Hindlimb muscle (tissue), 1 donor: ENCODE measurements at regions not wholly inside any gene's neighbourhood (a gene's known extent, or its start where the extent isn't known, plus 50 kb on each side); places are given as distances from the start of the nearest gene placed in this dataset.
"Not testable (repeated sequence)": the region's sequence is repeated elsewhere in the genome, so short reads cannot be mapped to it uniquely, and the experiment has no call there.

ENCODE experiments used
- DNase-seq: peaks from one replicate; pipeline ENCODE4 v3.0.0-alpha.2; 2013

DNA sequence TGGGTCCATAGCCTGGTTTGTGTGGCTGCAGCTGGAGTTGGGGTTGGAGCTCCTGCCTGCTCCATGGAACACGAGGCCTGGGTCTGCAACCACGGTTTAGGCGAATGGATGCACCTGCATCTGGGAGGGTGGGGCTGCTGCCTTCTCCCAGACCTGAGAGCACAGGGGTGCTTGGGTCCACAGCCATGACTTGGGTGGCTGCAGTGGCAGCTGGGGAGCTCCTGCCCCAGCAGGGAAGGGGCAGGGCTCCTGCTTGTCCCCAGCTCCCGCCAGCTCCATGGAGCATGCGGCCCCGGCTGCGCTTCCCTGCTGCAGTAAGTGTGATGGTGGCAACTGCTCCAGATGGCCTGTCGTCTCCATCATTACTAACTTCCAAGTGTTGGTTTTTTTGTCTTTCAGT lies 571.1 kb upstream of the LRRN3 start:
- no peak for DNase-seq

DNA sequence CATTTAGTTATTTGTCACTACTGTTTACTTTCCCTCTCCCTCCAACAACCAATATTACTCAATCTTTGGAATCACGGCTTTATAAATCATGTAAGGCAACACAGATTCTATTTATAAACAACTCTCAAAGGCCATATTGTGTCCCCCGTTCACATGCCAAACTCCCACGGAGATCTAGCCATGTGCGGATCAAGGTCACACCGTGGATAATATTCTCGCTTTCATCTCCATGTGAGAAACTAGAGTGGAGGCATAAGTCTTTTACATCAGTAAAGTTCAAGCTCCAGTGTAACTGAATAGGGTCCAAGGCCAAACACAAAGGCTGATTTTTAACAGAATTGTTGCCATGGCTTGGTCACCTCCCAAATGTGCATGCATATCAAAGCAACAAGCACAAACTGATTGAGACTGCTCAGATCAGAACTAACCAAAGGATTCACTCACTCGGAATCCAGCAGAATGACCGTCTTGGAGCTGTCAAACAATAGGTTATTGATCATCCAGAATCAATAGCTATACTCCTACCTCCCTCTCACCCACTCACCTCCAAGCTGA lies 569.5 kb upstream of the LRRN3 start:
- no peak for DNase-seq

DNA sequence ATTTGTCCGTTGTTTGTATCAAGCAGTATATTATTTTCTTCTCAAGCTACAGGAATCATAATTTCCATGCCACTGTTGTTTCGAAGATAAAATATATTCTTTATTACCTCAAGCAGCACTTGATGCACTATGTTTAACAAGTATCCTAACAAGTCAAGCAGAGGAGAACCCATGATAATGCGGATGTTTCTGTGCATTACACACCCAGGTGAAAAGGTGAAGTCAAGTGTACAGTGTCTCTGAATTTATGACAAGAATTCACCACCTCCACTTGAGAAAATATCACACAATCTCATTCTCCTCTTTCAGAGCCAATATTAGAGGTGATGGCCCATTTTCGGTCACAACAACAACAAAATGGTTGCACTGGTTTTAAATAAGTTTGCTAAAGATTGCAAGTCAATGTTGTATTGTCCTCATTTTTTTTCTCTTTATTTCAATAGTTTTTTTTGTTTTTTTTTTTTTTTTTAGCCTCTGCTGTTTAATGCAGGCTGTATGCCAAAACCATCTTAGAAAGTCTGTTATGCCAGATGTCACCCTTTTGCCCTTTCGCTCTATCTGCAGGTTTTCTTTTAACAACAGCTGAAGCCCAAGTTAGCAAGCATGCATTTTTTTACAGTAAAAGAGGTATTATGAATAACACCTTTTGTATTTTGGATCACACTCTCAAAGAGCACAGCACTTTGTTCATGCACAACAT lies 568.7 kb upstream of the LRRN3 start:
- no peak for DNase-seq

DNA sequence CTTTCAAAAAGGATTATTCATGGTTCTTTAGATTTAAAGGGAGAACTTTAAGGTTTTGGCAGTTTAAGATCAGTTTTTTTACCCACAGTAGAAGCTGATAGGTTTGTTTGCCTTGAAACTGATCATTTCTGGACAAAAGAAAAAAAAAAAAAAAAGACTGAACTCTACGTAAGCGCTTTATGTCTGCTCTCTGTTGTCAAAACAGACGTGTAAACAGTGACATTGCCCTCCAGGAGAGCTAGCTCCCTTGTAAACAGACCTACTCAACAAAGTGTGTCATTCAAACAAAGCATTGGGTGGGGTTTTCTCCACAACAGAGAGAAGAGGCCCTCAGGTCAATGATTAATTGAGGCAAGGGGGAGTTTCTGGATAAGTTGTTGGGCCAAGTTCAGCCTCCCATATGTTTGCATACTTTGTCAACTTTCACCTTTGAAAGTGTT lies 568.1 kb upstream of the LRRN3 start:
- DNase-seq = peak; percentile 26

DNA sequence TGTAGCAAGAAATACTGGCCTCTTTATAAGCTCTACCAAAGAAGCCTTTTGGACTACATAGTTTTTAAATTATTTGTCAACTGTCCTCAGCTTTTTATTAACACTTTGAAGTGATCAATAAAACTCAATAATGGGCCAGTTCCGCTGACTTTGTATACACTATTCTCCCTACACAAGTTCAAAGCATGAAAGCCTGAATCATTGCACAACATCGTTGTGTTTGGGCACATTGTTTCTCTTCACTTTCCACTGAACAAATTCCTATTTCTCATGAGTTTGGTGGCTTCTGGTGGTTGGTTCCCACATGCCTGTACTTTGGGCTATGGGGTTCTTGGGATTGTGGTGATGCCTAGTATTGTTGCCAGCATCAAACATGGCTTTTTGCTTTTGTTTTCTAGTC lies 561.8 kb upstream of the LRRN3 start:
- no peak for DNase-seq

DNA sequence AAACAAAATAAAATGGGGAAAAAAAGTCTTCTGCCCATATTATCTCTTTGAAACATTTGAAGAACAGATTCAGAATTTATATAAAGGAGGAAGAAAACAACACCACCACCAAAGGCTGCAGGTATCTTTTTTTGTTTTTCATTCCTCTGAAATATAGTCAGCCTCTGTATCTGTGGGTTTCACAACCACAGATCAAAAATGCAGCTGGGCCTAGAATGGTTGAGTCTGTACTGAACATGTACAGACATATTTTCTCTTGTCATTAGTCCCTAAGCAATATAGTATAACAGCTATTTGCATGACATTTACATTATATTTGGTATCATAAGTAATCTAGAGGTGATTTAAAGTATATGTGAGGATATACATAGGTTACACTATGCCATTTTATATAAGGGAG lies 559.7 kb upstream of the LRRN3 start:
- no peak for DNase-seq

DNA sequence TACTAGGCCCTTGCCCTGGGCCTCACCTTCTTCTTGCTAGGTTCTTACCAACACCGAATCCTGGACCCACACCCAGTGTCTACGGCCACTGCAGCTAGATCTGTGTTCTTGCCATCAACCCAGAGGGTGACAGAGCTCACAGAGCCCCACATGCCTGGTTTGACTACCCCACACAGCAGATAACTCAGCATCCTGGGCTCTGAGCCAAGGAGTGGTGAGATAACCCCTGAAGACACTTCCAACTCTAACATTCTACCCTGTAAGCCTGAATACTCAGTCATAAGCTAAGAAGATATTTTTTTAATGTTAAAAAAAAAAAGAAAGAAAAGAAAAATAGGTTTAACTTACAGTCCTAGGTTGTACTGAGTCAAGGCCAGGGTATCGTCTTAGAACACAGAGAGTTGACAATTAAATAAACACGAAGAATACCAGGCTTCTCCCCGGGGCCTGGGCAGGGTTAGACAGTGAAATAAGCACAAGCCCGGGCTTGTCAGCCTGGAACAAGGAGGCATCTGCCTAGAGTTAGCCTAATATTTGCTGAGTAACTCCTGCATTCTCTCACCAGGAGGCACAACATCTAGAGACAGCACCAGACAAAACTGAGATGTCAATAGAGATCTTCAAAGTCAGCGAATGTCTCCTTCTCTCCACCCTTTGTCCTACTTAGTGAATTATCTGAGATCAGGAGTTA lies 556.5 kb upstream of the LRRN3 start:
- no peak for DNase-seq

DNA sequence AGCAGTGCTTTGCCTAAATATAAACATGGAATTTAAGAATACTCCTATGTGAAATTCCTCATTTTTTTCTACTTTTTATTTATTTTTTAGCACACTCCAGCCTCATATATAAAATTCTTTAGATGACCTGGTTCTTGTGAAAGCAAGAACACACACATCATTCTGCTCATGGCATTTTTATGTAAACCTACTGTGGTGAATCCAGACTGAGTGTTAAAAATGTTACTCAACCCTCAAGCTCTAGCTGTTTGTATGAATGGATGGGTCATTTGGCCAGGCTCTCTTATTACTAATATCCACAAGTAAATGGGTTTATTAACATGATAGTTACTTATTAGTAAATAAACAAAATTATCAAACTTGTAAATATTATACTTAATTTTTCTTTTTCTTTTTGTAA lies 551.7 kb upstream of the LRRN3 start:
- DNase-seq = no peak

DNA sequence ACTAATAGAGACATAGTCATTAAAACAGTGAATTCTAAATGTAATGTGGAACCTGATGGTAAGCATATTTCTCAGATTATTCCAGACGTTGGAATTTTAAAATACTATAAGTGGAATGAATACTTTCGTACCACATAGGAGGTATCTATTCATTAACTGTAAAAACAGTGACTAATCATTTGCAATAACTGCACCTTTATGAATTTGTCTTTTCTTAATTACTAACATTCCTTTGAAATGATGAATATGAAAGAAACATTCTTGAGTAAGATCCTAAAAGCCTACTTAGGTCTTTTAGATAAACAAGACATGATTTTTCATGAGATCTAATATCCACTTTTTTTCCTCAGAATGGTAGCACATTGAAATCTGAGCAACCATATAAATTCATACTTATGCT lies 549.0 kb upstream of the LRRN3 start:
- DNase-seq = no peak

DNA sequence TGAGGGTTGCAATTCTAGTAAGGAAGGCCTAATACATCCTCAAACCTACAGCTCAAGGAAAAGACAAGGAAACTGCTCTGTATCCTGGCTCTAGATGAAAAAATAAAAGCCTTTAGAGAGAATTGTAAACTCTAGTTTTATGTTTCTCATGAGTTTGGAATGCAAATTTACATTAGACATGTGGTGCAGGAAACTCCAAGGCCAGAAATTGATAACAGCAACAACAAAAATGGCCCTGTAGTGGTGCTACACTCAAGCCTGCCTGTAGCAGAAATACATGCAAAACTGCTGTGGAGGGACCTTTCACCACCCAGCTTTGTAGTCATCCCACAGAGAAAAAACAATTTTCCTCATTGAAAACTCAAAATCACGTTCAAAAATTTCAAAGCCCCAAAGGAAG lies 546.7 kb upstream of the LRRN3 start:
- no peak for DNase-seq

DNA sequence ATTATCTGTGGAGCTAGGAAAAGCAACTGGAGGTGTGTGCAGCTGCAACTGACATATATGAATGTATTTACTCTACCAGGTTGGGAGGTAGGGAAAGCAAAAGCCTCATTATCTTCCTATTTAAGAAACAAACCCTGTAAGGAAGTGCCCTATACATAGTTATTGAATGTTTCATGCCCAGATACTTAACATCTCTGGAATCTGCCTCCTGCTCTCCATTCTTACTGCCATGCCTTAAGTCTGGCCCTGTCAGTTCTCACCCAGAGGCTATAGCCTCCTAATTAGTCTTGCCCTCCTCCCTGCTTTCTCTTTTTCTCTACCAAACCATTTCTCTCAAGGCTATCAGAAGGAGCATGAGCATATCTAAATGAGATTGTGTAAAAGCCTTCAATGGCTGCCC lies 542.6 kb upstream of the LRRN3 start:
- no peak for DNase-seq

DNA sequence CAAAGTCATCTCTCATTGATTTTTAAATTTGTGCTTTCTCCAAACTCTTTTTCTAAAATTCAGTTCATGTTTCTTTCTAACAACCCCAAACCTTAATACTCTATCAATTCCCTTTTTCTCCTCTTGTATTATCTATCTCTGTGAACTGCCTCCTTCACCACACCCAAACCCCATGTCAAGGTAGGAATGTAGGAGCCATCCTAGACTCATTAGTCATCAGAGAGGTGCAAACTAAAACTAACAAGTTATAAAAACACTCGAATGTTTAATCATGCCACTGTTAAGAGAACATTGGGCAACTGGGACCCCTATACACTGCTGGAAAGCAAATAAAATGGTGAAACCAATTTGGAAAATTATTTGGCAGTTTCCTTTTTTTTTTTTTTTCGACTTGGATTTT lies 533.8 kb upstream of the LRRN3 start:
- DNase-seq = no peak

DNA sequence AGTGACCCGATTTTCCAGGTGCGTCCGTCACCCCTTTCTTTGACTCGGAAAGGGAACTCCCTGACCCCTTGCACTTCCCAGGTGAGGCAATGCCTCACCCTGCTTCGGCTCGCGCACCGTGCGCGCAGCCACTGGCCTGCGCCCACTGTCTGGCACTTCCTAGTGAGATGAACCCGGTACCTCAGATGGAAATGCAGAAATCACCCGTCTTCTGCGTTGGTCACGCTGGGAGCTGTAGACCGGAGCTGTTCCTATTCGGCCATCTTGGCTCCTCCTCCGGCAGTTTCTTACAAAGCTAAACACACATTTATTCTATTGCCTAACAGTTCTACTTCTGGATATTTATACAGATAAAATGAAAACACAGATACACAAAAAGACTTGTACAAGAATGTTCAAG lies 527.6 kb upstream of the LRRN3 start:
- DNase-seq = not testable (repeated sequence)

DNA sequence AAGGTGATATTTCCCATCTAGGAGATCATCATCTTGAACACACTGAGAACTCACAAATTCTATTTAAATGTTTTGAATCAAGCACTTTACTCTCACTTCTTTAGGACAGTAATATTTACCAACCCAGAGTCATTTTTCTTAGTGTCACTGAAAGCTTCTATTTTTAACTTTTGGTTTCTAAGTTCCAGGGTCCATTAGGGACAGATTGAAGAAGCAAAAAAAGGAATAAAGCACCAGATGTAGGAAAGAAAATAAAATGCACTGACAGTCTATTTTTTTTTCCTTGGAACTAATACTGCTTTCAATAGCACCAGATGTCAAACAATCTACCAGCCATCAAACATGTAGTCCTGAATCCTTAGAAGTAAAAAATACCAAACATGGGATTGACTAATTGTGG lies 526.7 kb upstream of the LRRN3 start:
- DNase-seq = peak; percentile 9

DNA sequence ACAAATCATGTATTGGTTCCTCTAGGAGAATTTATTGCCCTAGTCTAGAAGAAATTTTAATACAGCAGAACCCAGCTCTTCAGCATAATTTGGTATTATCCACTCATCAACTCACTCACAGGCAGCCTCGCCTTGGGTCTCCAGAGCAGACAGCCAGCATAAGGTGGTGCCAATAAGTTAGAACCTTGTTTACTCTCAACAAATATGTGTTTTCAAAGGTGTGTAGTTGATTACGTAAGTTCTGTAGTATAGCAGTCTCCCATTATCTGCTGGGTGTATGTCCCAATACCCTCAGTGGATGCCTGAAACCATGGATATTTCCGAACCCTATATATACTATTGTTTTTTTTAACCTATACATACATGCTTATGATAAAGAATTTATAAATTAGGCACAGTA lies 522.5 kb upstream of the LRRN3 start:
- no peak for DNase-seq

DNA sequence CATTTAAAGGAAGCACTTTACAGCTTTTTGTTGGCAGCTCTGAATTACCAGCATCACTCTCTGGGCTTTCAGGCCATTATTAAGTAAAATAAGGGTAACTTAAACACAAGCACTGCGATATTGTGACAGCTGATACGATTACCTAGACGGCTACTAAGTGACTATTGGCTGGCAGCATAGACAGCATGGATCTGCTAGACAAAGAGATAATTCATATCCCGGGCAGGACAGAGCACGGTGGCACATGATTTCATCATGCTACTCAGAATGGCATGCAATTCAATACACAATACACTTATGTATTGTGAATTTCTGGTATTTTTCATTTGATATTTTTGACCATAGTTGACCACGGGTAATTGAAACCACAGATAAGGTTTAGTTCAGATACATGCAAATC lies 522.0 kb upstream of the LRRN3 start:
- DNase-seq = no peak

DNA sequence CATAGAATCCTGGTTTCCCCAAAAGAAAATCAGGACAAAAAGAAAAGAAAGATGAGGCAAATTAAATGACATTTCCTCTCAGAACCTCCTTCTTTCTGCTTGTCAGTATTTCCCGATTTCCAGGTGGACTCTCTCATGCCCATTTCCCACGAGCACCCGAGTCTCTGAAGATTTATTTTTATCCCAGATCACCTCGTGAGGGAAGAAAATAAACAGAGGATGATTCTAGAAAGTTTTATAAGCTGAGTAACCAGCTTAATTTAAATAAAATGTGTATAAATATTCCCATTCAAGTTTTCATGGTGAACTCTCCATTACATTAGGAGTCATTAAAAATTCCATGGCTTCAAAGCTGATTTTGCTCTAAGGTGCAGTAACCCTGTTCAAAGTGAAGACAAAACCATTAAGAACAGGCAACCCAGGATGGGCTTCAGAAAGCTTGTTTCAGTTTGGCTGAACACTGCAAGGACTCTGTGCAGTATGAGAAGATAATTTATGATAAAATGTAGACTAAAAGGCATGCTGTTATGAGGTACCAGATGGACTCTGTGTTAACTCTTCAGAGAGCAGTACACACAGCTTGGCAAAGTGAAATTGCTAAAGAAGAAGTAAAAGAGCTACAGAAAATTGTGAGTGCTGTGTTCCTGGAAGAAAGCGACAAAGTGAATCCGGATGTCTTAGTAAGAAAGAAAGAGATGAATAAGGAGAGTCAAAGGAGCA lies 521.3 kb upstream of the LRRN3 start:
- no peak for DNase-seq

DNA sequence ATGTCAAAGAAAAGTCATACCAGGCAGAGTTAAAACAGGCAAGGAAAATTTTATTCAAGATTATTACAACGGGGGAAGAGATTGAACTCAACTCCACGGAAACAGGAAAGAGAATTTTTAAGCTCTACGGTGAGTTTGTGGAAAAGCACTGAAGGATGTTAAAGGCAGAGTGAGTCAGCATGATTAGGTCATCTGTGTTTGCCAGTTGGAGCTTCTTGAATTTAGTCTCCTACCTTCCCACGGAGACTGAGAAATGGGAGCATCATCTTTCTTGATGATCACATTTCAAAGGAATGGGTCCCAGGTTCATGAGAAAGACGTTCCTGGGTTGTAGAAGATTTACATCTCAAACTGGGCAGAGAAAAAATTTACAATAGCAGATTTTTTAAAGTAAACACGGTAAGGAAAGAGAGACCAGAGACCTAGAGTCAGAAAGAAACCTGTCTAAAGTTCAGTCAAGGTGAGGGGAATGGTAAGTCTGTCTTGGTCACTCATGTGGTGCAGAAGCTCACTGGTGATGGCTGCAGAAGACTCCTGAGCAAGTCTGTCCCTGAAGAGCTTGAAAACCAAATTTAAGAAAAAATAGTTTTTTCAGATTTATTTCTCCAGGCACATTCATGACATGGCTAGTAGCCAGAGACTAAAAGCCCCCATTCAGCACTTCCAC lies 516.9 kb upstream of the LRRN3 start:
- DNase-seq = no peak

DNA sequence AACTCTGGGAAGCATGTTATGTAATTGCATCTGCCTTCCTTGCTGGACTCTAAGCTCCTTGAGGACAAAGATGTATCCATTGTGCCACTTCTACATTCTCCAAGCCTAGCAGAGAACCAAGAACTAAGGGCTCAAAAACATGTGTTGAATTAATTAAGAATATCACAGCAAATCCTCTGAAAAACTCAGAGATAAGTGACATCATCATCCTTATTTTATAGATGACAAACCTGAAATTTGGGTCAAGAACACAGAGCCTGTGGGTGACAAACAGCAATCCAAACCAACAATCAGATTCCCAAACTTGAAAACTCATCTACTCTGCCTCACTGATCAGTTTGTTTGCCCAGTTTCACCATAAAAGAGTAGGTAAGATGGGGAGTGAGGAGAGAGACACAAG lies 503.6 kb upstream of the LRRN3 start:
- DNase-seq = no peak

DNA sequence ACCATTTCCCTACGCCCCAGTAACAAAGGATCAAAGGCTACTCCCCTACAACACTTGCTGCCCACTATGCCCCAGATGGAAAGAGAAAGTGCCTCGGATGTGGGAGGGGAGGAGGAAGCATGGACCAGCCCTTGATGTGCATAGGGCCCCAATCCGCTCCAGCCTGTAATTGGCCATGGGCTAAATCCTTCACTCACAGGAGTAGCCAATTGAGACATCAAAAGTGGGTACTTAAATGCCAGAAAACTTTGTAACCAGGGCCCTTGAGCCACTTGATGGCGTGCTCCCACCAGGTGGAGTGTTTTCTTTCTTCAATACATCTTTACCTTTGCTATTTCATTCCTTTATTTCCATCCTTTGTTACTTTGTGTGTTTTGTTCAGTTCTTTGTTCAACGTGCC lies 500.5 kb upstream of the LRRN3 start:
- DNase-seq = no peak

DNA sequence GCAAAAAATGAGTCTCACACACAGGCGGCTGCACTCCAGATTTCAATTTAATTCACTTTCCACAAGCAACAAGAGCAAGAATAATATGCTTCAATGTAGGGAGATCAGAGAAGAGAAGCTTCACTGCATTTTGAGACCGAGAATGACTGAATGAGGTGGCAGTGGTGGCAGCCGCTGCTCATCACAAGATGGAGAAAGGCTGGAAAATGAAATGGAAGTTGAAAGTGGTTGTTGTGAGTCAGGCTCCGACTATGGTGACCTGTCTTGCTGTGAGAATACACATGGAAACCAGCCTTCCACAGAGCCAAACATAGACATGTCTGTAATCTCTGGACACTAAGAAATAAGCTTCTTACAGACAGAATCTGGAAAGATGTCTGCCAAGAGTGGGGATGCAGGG lies 499.6 kb upstream of the LRRN3 start:
- no peak for DNase-seq

DNA sequence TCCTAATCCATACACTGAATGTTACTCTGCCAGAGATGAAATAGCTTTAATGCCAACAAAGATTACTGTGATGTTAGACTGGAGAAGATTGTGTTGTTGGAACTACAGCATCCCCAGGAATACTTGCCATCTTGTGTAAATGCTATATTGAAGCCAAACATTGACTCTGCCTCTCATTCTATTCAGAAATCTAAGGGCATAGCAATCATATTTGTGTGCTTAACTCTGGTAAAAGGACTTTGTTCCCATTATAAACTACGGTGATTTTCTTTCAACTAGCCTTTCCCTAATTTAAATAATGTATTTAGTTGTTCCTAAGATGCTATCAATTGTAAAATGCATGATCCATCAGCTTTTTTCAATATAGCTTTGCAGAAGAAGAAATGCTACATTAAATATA lies 498.4 kb upstream of the LRRN3 start:
- no peak for DNase-seq

DNA sequence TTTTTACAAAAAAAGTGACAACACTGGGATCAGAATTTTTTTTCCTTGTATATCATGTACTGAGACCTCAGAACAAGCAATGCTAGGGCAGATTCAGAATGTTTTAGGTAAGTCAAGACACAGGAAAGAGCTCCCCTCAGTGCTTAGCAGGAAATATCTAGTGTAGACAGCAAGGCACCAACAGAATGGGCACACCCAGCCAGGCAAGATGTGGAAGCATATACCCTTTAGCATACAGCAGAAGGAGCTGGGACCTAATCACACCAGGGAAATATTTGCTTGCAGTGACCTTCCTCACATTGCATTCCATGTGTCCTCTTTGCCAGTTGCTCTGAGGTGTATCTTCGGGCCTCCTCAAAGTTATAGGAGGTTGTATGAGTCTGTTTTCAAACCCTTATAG lies 497.6 kb upstream of the LRRN3 start:
- no peak for DNase-seq
